Left lung (tissue), 4 donors: ENCODE measurements at regions not wholly inside any gene's neighbourhood (a gene's known extent, or its start where the extent isn't known, plus 50 kb on each side); places are given as distances from the start of the nearest gene placed in this dataset.

Experiments used
- ATAC-seq: fragments of 200-7000 bp; cut with Tn5 transposase; one replicate; pipeline ENCODE4 v1.9.1; 2020; ENCODE audit warnings: moderate library complexity
- DNase-seq, 4 donors: peaks; one replicate each; pipeline ENCODE4 v3.0.0-alpha.2; 2013 to 2020
- H3K27ac ChIP-seq, 2 donors: fragments of 200-600 bp; sonication (generic) in 1 of 2; one replicate each; pipeline versions ENCODE4 v1.5.0 to v1.8.0; 2020 to 2021
- H3K27me3 ChIP-seq, 2 donors: fragments of 200-600 bp; sonication (generic) in 1 of 2; one replicate each; pipeline versions ENCODE4 v1.5.0 to v1.8.0; 2020 to 2021
- H3K36me3 ChIP-seq, 2 donors: fragments of 200-600 bp; sonication (generic) in 1 of 2; one replicate each; pipeline versions ENCODE4 v1.5.0 to v1.8.0; 2020 to 2021
- H3K4me1 ChIP-seq, 2 donors: fragments of 200-600 bp; one replicate each; pipeline ENCODE4 v1.8.0; 2021
- H3K4me3 ChIP-seq, 2 donors: fragments of 200-600 bp; sonication (generic) in 1 of 2; one replicate each; pipeline versions ENCODE4 v1.5.0 to v1.8.0; 2020 to 2021; ENCODE audit warnings: mild to moderate bottlenecking in 1 of 2
- H3K9me3 ChIP-seq, 2 donors: fragments of 200-600 bp; sonication (generic) in 1 of 2; one replicate each; pipeline versions ENCODE4 v1.5.0 to v1.8.0; 2020 to 2021
- intact Hi-C, 2 donors: fragments of 100-400 bp; cut with DNase I; formaldehyde crosslinking; loops; one replicate each; pipeline versions ENCODE4 v1.11.2 to v1.14.2; 2022
- TF ChIP-seq, protein P1 (sequence below), 2 donors: fragments of 200-600 bp; sonication (generic) in 1 of 2; IDR thresholded peaks; one replicate each; pipeline versions ENCODE4 v1.5.0 to v1.8.0; 2021; ENCODE audit warnings: antibody characterized with exemption in 2 of 2
- donor health status: DM: no; HTN: yes; CAD: no.
- donor health status: DM: no; HTN: no; CAD: no.

DNA sequence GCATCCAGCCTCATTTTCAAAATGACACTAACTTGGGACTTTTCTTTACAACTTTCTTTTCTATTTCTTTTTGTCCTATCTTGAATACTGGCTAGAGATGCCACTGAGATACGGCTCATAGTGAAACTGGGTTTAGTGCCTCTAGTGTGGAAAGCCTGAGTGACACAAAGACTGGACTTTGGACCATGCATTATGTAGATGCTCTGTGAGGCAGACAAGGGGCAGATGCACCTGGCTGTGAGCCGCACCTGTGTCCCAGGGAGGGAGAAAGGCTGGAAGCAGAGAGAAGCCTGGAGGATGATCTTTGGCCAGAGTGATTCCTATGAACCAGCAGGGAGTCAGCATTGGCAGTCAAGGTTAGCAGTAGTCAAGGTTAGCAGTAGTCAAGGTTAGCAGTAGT lies 852.3 kb upstream of the TMEM132C start:
- H3K4me3 ChIP-seq = no peak overlapping the region
- DNase-seq (no peak), ATAC-seq (no peak)
- peaks cover 0 to 19% of the 10 kb centered on the region in 2 donors for H3K9me3 ChIP-seq
- no peaks in the 10 kb centered on the region for H3K4me1 ChIP-seq
- TF ChIP-seq, protein P1, sequence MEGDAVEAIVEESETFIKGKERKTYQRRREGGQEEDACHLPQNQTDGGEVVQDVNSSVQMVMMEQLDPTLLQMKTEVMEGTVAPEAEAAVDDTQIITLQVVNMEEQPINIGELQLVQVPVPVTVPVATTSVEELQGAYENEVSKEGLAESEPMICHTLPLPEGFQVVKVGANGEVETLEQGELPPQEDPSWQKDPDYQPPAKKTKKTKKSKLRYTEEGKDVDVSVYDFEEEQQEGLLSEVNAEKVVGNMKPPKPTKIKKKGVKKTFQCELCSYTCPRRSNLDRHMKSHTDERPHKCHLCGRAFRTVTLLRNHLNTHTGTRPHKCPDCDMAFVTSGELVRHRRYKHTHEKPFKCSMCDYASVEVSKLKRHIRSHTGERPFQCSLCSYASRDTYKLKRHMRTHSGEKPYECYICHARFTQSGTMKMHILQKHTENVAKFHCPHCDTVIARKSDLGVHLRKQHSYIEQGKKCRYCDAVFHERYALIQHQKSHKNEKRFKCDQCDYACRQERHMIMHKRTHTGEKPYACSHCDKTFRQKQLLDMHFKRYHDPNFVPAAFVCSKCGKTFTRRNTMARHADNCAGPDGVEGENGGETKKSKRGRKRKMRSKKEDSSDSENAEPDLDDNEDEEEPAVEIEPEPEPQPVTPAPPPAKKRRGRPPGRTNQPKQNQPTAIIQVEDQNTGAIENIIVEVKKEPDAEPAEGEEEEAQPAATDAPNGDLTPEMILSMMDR (IDR thresholded peaks at IDR 0.05) = no peak
- intact Hi-C loops = no loop called here
- no peaks in the 10 kb centered on the region for H3K27me3 ChIP-seq
- H3K36me3 ChIP-seq = no peaks in the 10 kb centered on the region
- H3K27ac ChIP-seq = no peak overlapping the region

DNA sequence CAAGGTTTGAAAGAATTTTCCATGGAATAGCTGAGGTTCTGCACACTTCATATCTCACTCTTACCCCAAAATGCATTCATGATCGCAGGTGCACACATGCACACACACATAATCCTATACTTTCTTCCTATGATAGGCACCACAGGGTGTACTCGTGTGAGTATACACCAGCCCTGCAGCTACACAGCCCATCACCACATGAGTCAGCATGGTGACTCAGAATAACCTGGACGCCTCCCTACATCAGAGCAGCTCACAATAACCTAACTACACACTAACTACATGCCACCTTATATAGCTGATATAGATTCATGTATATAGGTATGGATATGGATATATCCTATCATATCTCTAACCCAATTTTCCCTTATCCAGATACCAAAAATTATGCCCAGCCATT lies 850.2 kb upstream of the TMEM132C start:
- peaks cover 0 to 19% of the 10 kb centered on the region in 2 donors for H3K9me3 ChIP-seq
- H3K4me3 ChIP-seq = no peak overlapping the region
- TF ChIP-seq, protein P1 (IDR thresholded peaks at IDR 0.05) = no peak
- ATAC-seq = no peak
- no peak overlapping the region for H3K27ac ChIP-seq
- H3K27me3 ChIP-seq = no peaks in the 10 kb centered on the region
- H3K36me3 ChIP-seq = no peaks in the 10 kb centered on the region
- intact Hi-C loops = no loop called here
- no peak for DNase-seq
- no peaks in the 10 kb centered on the region for H3K4me1 ChIP-seq

DNA sequence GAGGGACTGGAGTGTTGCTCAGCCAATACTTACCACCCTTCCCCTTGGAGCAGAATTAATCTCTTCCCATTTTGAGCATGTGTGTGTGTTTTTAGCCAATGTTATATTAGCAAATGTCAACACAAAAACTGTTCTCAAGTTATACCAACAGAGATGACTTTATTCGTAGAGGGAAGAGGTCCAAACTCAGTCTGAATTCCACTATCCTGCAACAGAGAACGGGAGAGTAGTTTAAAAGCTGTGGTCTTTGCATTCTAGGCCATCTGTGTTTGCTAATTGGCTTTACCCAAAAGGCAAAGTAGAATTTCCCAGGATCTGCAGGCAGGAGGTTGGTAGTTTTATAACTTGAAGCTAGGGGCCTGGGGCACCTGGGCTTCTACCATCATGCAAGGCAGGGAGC lies 847.9 kb upstream of the TMEM132C start:
- Histone ChIP-seq H3K4me3 (no peak overlapping the region), H3K9me3 (peaks cover 0 to 19% of the 10 kb centered on the region in 2 donors), H3K27ac (no peak overlapping the region), H3K36me3 (no peaks in the 10 kb centered on the region), H3K27me3 (no peaks in the 10 kb centered on the region), H3K4me1 (no peaks in the 10 kb centered on the region)
- intact Hi-C loops = no loop called here
- DNase-seq (no peak), ATAC-seq (no peak)
- TF ChIP-seq, protein P1 (IDR thresholded peaks at IDR 0.05) = no peak

DNA sequence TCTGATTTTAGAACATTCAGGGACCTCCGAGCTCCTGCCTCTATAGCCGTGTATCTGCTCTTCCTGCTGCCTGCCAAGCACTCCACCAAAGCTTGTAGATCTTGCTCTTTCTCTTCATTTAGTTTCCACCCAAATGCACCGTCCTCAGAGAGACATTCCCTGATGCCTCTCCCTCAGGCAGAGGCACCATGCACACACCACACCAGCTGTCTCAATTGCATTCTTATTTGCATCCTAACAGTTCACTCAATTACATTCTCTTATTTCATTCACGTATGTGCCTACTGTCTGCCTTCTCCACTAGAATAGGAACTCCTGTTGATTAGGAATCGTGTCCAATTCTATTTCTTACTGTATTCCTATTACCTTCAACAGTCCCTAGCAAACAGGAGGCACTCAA lies 845.4 kb upstream of the TMEM132C start:
- Histone ChIP-seq H3K27ac (no peak overlapping the region), H3K4me3 (no peak overlapping the region), H3K9me3 (peaks cover 0 to 23% of the 10 kb centered on the region in 2 donors), H3K36me3 (no peaks in the 10 kb centered on the region), H3K4me1 (no peaks in the 10 kb centered on the region), H3K27me3 (no peaks in the 10 kb centered on the region)
- DNase-seq (no peak), ATAC-seq (no peak)
- intact Hi-C loops = no loop called here
- TF ChIP-seq, protein P1 (IDR thresholded peaks at IDR 0.05) = no peak

DNA sequence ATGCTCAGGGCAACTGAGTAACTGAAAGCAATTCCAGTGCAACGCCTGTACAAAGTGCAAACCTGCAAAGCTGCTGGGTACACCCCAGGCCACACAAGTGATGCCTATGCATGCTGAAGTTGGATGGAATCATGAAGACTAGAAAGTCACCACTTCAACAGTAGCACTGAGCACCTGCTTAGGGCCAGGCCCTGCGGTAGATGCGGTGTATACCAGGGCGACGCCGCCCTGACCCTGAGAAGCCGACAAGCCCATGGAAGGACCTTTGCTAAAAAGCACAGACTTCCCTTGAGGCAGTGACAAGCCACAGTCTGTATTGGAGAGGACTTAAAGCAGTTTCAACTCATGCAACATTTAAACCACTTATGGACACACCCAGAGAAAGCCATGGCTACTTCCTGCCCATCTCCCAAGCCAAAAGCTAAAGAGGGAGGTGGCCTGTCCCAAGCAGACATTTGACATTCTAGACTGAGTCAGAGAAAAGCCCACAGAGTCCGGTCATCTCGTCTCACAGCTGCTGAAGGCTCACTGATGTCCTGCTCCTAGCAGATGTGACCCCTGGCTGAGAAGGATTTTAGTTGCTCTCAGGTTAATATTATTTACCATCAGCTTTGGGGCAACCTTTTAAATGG lies 843.9 kb upstream of the TMEM132C start:
- Histone ChIP-seq H3K9me3 (peaks cover 0 to 15% of the 10 kb centered on the region in 2 donors), H3K4me1 (no peaks in the 10 kb centered on the region), H3K27me3 (no peaks in the 10 kb centered on the region), H3K27ac (no peak overlapping the region), H3K36me3 (no peaks in the 10 kb centered on the region), H3K4me3 (no peak overlapping the region)
- ATAC-seq (no peak), DNase-seq (no peak)
- TF ChIP-seq, protein P1 (IDR thresholded peaks at IDR 0.05) = no peak
- intact Hi-C loops = no loop called here
